ENCODE measurements at regions not wholly inside any gene's neighbourhood (a gene's known extent, or its start where the extent isn't known, plus 50 kb on each side); places are given as distances from the start of the nearest gene placed in this dataset.

- no peak for TF ChIP-seq CTCF (IDR thresholded peaks at IDR 0.05)
- TF ChIP-seq EZH2 (IDR thresholded peaks at IDR 0.05; ENCODE audit: borderline replicate concordance, insufficient read depth, low read depth, low read length, poor library complexity, severe bottlenecking), result no peak
Observed at GRCh38 chr4:1573830-1574459, 110.2 kb downstream of the FAM53A start.
